Omental fat pad (tissue), 3 donors: ENCODE measurements at regions not wholly inside any gene's neighbourhood (a gene's known extent, or its start where the extent isn't known, plus 50 kb on each side); places are given as distances from the start of the nearest gene placed in this dataset.

Source experiments
- ATAC-seq: fragments of 150-250 bp; one replicate; pipeline ENCODE4 v1.9.1; 2016; ENCODE audit warnings: mild to moderate bottlenecking, moderate library complexity; ENCODE audit not compliant: low FRiP score
- DNase-seq: peaks from one replicate; pipeline ENCODE4 v3.0.0-alpha.2; 2019; ENCODE audit warnings: low spot score
- TF ChIP-seq, protein P1 (sequence below), 3 donors: fragments of 450-650 bp; IDR thresholded peaks; one replicate each; pipeline ENCODE4 v1.5.1; 2016 to 2017; ENCODE audit warnings: antibody characterized with exemption in 3 of 3, mild to moderate bottlenecking in 3 of 3, moderate library complexity in 2 of 3

DNA sequence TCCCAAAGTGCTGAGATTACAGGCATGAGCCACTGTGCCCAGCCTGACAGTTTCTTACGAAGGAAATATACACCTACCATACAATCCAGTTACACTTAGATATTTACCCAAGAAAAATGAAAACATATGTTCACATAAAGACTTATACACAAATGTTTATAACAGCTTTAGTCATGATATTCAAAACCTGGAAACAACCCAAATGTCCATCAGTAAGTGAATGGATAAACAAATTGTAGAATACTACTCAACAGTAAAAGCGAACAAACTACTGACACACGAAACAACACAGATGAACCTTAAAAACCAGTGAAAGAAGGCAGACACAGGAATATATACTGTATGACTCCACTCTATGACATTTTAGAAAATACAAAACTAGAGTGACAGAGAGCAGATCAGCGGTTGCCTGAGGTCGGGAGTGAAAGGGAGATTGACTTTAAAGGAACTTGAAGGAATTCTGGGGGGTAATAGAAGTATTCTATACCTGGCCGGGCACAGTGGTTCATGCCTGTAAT lies 83.6 kb downstream of the SPRING1 start:
- TF ChIP-seq, protein P1, sequence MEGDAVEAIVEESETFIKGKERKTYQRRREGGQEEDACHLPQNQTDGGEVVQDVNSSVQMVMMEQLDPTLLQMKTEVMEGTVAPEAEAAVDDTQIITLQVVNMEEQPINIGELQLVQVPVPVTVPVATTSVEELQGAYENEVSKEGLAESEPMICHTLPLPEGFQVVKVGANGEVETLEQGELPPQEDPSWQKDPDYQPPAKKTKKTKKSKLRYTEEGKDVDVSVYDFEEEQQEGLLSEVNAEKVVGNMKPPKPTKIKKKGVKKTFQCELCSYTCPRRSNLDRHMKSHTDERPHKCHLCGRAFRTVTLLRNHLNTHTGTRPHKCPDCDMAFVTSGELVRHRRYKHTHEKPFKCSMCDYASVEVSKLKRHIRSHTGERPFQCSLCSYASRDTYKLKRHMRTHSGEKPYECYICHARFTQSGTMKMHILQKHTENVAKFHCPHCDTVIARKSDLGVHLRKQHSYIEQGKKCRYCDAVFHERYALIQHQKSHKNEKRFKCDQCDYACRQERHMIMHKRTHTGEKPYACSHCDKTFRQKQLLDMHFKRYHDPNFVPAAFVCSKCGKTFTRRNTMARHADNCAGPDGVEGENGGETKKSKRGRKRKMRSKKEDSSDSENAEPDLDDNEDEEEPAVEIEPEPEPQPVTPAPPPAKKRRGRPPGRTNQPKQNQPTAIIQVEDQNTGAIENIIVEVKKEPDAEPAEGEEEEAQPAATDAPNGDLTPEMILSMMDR (IDR thresholded peaks at IDR 0.05): no peak
- no peak for ATAC-seq
- no peak for DNase-seq

- DNase-seq: no peak
- no peak for ATAC-seq
- TF ChIP-seq, protein P1 (IDR thresholded peaks at IDR 0.05): no peak
These were observed 86.8 kb downstream of the SPRING1 start for GRCh38 chr12:116651089-116651488.

DNA sequence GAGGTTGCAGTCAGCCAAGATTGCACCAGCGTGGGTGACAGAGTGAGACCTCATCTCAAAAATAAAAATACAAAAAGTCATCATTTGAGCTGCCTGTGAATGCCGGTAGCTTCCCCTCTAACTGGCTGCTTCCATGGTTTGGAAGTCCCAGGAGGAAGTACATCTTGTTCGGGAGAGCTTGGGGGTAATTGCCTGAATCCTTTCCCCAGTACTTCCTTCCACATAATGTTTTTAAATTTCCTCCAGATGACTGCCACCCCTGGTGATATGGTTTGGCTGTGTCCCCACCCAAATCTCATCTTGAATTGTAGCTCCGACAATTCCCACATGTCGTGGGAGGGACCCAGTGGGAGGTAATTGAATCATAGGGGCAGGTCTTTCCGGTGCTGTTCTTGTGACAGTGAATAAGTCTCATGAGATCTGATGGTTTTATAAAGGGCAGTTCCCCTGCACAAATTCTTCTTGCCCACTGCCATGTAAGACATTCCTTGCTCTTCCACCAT lies 87.2 kb downstream of the SPRING1 start:
- TF ChIP-seq, protein P1 (IDR thresholded peaks at IDR 0.05): no peak
- ATAC-seq: no peak
- no peak for DNase-seq

GRCh38 chr12:116650062-116650461 lies 87.8 kb downstream of the SPRING1 start:
- ATAC-seq (no peak), DNase-seq (no peak)
- TF ChIP-seq, protein P1 (IDR thresholded peaks at IDR 0.05): no peak

DNA sequence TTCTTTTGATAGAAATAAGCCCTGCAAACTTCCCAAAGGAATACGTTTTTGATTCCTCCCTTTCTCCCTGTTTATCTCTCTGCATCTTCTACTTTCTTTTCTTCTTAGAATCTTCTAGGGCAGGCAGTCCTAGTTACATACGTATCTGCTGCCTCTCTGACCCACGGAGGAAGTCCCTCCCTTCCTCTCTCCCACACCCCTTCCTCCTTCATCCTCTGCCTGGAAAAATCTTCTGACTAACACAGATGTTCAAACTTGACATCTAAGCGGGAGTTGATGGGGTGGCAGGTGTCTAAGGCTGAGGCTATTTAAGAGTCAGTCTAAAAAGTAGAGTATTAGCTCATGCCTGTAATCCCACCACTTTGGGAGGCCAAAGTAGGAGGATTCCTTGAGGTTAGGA lies 88.6 kb downstream of the MAP1LC3B2 start:
- TF ChIP-seq, protein P1 (IDR thresholded peaks at IDR 0.05): no peak
- DNase-seq (no peak), ATAC-seq (no peak)

GRCh38 chr12:116646901-116647300 lies 87.7 kb downstream of the MAP1LC3B2 start:
- DNase-seq (no peak), ATAC-seq (no peak)
- TF ChIP-seq, protein P1 (IDR thresholded peaks at IDR 0.05): no peak

- TF ChIP-seq, protein P1 (IDR thresholded peaks at IDR 0.05): no peak
- ATAC-seq (no peak), DNase-seq (no peak)
These were observed 85.6 kb downstream of the MAP1LC3B2 start for GRCh38 chr12:116644806-116645205.
